Smooth muscle cell (in vitro differentiated cells): ENCODE measurements at regions not wholly inside any gene's neighbourhood (a gene's known extent, or its start where the extent isn't known, plus 50 kb on each side); places are given as distances from the start of the nearest gene placed in this dataset.

Experiments
- DNase-seq: peaks from one replicate; lab custom pipeline; 2025; ENCODE audit not compliant: unreplicated experiment; lab: John Stamatoyannopoulos, UW
- H2AFZ ChIP-seq: fragments of 200-600 bp; sonication (generic); 2 replicates; pipeline ENCODE4 v1.6.0; 2016; ENCODE audit warnings: antibody characterized with exemption, low read depth, mild to moderate bottlenecking
- H3F3A ChIP-seq: fragments of 200-600 bp; sonication (generic); 2 replicates; pipeline ENCODE4 v1.6.0; 2017; ENCODE audit warnings: antibody characterized with exemption, low read depth
- H3K27ac ChIP-seq: fragments of 200-600 bp; sonication (generic); 2 replicates; pipeline ENCODE4 v1.5.1; 2016; ENCODE audit warnings: low read depth, mild to moderate bottlenecking
- H3K27me3 ChIP-seq: fragments of 200-600 bp; sonication (generic); 2 replicates; pipeline ENCODE4 v1.6.1; 2016; ENCODE audit warnings: low read depth, mild to moderate bottlenecking
- H3K36me3 ChIP-seq: fragments of 200-600 bp; sonication (generic); 2 replicates; pipeline ENCODE4 v1.5.1; 2016; ENCODE audit warnings: low read depth
- H3K4me1 ChIP-seq: fragments of 200-600 bp; sonication (generic); 2 replicates; pipeline ENCODE4 v1.5.1; 2016; ENCODE audit warnings: low read depth
- H3K4me2 ChIP-seq: fragments of 200-600 bp; sonication (generic); 2 replicates; pipeline ENCODE4 v1.6.0; 2016; ENCODE audit warnings: mild to moderate bottlenecking
- H3K4me3 ChIP-seq: fragments of 200-600 bp; sonication (generic); 2 replicates; pipeline ENCODE4 v1.5.1; 2016; ENCODE audit warnings: mild to moderate bottlenecking
- H3K79me2 ChIP-seq: fragments of 200-600 bp; sonication (generic); 2 replicates; pipeline ENCODE4 v1.6.0; 2016; ENCODE audit warnings: low read depth, mild to moderate bottlenecking
- H3K9ac ChIP-seq: fragments of 200-600 bp; sonication (generic); 2 replicates; pipeline ENCODE4 v1.6.0; 2016; ENCODE audit warnings: low read depth
- H3K9me3 ChIP-seq: fragments of 200-600 bp; sonication (generic); replicated peaks from 2 replicates; pipeline ENCODE4 v1.5.1; 2016; ENCODE audit warnings: low read depth
- H4K20me1 ChIP-seq: fragments of 200-600 bp; sonication (generic); 2 replicates; pipeline ENCODE4 v1.6.0; 2016; ENCODE audit warnings: low read depth
- CTCF ChIP-seq: fragments of 200-600 bp; sonication (generic); IDR thresholded peaks from 2 replicates; pipeline ENCODE4 v1.5.1; 2017; ENCODE audit warnings: borderline replicate concordance, mild to moderate bottlenecking, antibody characterized with exemption; ENCODE audit not compliant: insufficient read depth, poor library complexity, severe bottlenecking
- WGBS: methylation state at CpG from one replicate; pipeline ENCODE4 v1.1.7; 2016; ENCODE audit warnings: low lambda C conversion rate; 5-methylcytosine and 5-hydroxymethylcytosine counted together

GRCh38 chrX:39957816-39958566, 139.8 kb downstream of the BCOR start:
- Histone ChIP-seq H3K79me2 (no peaks in the 10 kb centered on the region), H3K27me3 (no peaks in the 10 kb centered on the region), H3F3A (no peaks in the 10 kb centered on the region), H3K27ac (no peak overlapping the region), H3K9me3 (no peaks in the 10 kb centered on the region), H3K4me2 (no peak overlapping the region), H2AFZ (no peak overlapping the region), H3K9ac (no peak overlapping the region), H4K20me1 (no peaks in the 10 kb centered on the region), H3K4me3 (no peak overlapping the region), H3K36me3 (no peaks in the 10 kb centered on the region), H3K4me1 (no peaks in the 10 kb centered on the region)
- WGBS, result 71% methylated on average over 7 of the region's 7 CpGs
- no peak for TF ChIP-seq CTCF
- no peak for DNase-seq

GRCh38 chrX:39958850-39959249, 138.9 kb downstream of the BCOR start:
- Histone ChIP-seq H2AFZ (no peak overlapping the region), H3K79me2 (no peaks in the 10 kb centered on the region), H3K9me3 (no peaks in the 10 kb centered on the region), H3K4me2 (no peak overlapping the region), H3K4me3 (no peak overlapping the region), H3K36me3 (no peaks in the 10 kb centered on the region), H3K27me3 (no peaks in the 10 kb centered on the region), H3K27ac (no peak overlapping the region), H3K9ac (no peak overlapping the region), H4K20me1 (no peaks in the 10 kb centered on the region), H3K4me1 (no peaks in the 10 kb centered on the region), H3F3A (no peaks in the 10 kb centered on the region)
- no peak for TF ChIP-seq CTCF
- 90% methylated on average over 5 of the region's 5 CpGs for WGBS
- no peak for DNase-seq

GRCh38 chrX:39960219-39960618, 137.5 kb downstream of the BCOR start:
- Histone ChIP-seq H3K9me3 (no peaks in the 10 kb centered on the region), H3K4me3 (no peak overlapping the region), H3K9ac (no peak overlapping the region), H3K27me3 (no peaks in the 10 kb centered on the region), H3K79me2 (no peaks in the 10 kb centered on the region), H4K20me1 (no peaks in the 10 kb centered on the region), H3K4me2 (no peak overlapping the region), H3K4me1 (no peaks in the 10 kb centered on the region), H3K27ac (no peak overlapping the region), H2AFZ (no peak overlapping the region), H3K36me3 (no peaks in the 10 kb centered on the region), H3F3A (no peaks in the 10 kb centered on the region)
- 91% methylated on average over 4 of the region's 4 CpGs for WGBS
- DNase-seq, result no peak
- no peak for TF ChIP-seq CTCF

GRCh38 chrX:39961441-39961840, 136.3 kb downstream of the BCOR start:
- no peaks in the 10 kb centered on the region for H3K4me1 ChIP-seq
- DNase-seq, result no peak
- no peak overlapping the region for H3K9ac ChIP-seq
- H3K4me2 ChIP-seq, result no peak overlapping the region
- H3K27me3 ChIP-seq, result no peaks in the 10 kb centered on the region
- H3K4me3 ChIP-seq, result no peak overlapping the region
- no peaks in the 10 kb centered on the region for H3K9me3 ChIP-seq
- no peak overlapping the region for H3K27ac ChIP-seq
- WGBS, result 89% methylated on average over 4 of the region's 4 CpGs
- H3F3A ChIP-seq, result no peaks in the 10 kb centered on the region
- no peak for TF ChIP-seq CTCF
- H2AFZ ChIP-seq, result no peak overlapping the region
- no peaks in the 10 kb centered on the region for H4K20me1 ChIP-seq
- H3K79me2 ChIP-seq, result no peaks in the 10 kb centered on the region
- H3K36me3 ChIP-seq, result no peaks in the 10 kb centered on the region
